ENCODE measurements at regions not wholly inside any gene's neighbourhood (a gene's known extent, or its start where the extent isn't known, plus 50 kb on each side); places are given as distances from the start of the nearest gene placed in this dataset.

DNA sequence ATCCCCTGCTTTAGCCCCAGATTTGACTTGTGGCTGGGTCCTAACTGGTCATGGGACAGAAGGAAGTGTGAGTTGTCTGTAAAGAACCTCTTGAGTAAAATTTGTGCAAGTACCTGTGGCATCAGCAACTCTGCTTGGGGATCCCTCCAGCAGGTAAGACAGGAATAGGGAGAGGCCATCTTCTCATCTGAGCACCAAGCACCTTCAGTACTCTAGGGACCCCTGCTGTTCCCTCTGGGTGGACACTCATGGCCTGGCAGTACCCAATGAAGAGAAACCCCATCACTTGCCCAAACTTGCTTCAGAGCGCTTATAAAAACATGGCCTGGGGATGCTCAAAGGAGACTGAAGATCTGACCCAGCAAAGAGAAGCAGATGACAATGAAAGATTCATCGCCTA, 297.8 kb downstream of the SP3 start:
- TF ChIP-seq CTCF (IDR thresholded peaks at IDR 0.05): no peak
- TF ChIP-seq ZFX (IDR thresholded peaks at IDR 0.05; ENCODE audit: borderline replicate concordance): no peak
